ENCODE measurements at regions not wholly inside any gene's neighbourhood (a gene's known extent, or its start where the extent isn't known, plus 50 kb on each side); places are given as distances from the start of the nearest gene placed in this dataset.

GRCh38 chr18:47577520-47577919, 326.1 kb upstream of the SKOR2 start:
- TF ChIP-seq, protein P1, sequence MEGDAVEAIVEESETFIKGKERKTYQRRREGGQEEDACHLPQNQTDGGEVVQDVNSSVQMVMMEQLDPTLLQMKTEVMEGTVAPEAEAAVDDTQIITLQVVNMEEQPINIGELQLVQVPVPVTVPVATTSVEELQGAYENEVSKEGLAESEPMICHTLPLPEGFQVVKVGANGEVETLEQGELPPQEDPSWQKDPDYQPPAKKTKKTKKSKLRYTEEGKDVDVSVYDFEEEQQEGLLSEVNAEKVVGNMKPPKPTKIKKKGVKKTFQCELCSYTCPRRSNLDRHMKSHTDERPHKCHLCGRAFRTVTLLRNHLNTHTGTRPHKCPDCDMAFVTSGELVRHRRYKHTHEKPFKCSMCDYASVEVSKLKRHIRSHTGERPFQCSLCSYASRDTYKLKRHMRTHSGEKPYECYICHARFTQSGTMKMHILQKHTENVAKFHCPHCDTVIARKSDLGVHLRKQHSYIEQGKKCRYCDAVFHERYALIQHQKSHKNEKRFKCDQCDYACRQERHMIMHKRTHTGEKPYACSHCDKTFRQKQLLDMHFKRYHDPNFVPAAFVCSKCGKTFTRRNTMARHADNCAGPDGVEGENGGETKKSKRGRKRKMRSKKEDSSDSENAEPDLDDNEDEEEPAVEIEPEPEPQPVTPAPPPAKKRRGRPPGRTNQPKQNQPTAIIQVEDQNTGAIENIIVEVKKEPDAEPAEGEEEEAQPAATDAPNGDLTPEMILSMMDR (IDR thresholded peaks at IDR 0.05; ENCODE audit: low read length), result no peak
- no peak for TF ChIP-seq EZH2 (optimal IDR thresholded peaks at IDR 0.05; ENCODE audit: low read depth, low read length)

All from MM.1S (cell line).